Smooth muscle cell (in vitro differentiated cells): ENCODE measurements at regions not wholly inside any gene's neighbourhood (a gene's known extent, or its start where the extent isn't known, plus 50 kb on each side); places are given as distances from the start of the nearest gene placed in this dataset.

Source experiments
- DNase-seq: peaks from one replicate; lab custom pipeline; 2025; ENCODE audit not compliant: unreplicated experiment; lab: John Stamatoyannopoulos, UW
- H2AFZ ChIP-seq: fragments of 200-600 bp; sonication (generic); 2 replicates; pipeline ENCODE4 v1.6.0; 2016; ENCODE audit warnings: antibody characterized with exemption, low read depth, mild to moderate bottlenecking
- H3F3A ChIP-seq: fragments of 200-600 bp; sonication (generic); 2 replicates; pipeline ENCODE4 v1.6.0; 2017; ENCODE audit warnings: antibody characterized with exemption, low read depth
- H3K27ac ChIP-seq: fragments of 200-600 bp; sonication (generic); 2 replicates; pipeline ENCODE4 v1.5.1; 2016; ENCODE audit warnings: low read depth, mild to moderate bottlenecking
- H3K27me3 ChIP-seq: fragments of 200-600 bp; sonication (generic); 2 replicates; pipeline ENCODE4 v1.6.1; 2016; ENCODE audit warnings: low read depth, mild to moderate bottlenecking
- H3K36me3 ChIP-seq: fragments of 200-600 bp; sonication (generic); 2 replicates; pipeline ENCODE4 v1.5.1; 2016; ENCODE audit warnings: low read depth
- H3K4me1 ChIP-seq: fragments of 200-600 bp; sonication (generic); 2 replicates; pipeline ENCODE4 v1.5.1; 2016; ENCODE audit warnings: low read depth
- H3K4me2 ChIP-seq: fragments of 200-600 bp; sonication (generic); 2 replicates; pipeline ENCODE4 v1.6.0; 2016; ENCODE audit warnings: mild to moderate bottlenecking
- H3K4me3 ChIP-seq: fragments of 200-600 bp; sonication (generic); 2 replicates; pipeline ENCODE4 v1.5.1; 2016; ENCODE audit warnings: mild to moderate bottlenecking
- H3K79me2 ChIP-seq: fragments of 200-600 bp; sonication (generic); 2 replicates; pipeline ENCODE4 v1.6.0; 2016; ENCODE audit warnings: low read depth, mild to moderate bottlenecking
- H3K9ac ChIP-seq: fragments of 200-600 bp; sonication (generic); 2 replicates; pipeline ENCODE4 v1.6.0; 2016; ENCODE audit warnings: low read depth
- H3K9me3 ChIP-seq: fragments of 200-600 bp; sonication (generic); replicated peaks from 2 replicates; pipeline ENCODE4 v1.5.1; 2016; ENCODE audit warnings: low read depth
- H4K20me1 ChIP-seq: fragments of 200-600 bp; sonication (generic); 2 replicates; pipeline ENCODE4 v1.6.0; 2016; ENCODE audit warnings: low read depth
- WGBS: methylation state at CpG from one replicate; pipeline ENCODE4 v1.1.7; 2016; ENCODE audit warnings: low lambda C conversion rate; 5-methylcytosine and 5-hydroxymethylcytosine counted together
- TF ChIP-seq, protein P1 (sequence below): fragments of 200-600 bp; sonication (generic); IDR thresholded peaks from 2 replicates; pipeline ENCODE4 v1.5.1; 2017; ENCODE audit warnings: borderline replicate concordance, mild to moderate bottlenecking, antibody characterized with exemption; ENCODE audit not compliant: insufficient read depth, poor library complexity, severe bottlenecking

DNA sequence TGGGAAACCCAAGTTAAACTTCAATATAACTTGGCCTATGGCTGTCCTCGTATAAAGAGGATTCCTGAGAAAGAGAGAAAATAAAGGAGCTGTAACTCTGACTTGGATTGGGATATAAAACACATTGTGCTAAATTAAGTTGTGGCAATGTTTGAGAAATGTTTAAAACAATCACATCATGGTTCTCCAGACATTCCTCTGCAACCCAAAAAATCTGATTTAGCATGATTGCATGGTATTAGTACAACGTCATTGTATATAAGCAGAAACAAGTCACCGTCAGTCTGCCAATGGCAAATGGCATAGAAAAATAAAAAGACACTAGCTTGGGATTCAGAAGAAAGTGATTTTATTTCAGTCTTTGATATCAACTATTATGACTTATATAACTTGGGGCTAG lies 140.2 kb upstream of the FAM83B start:
- H3K9me3 ChIP-seq: no peaks in the 10 kb centered on the region
- H2AFZ ChIP-seq: no peak overlapping the region
- no peak overlapping the region for H3K4me3 ChIP-seq
- no peaks in the 10 kb centered on the region for H3K27me3 ChIP-seq
- no peaks in the 10 kb centered on the region for H3K79me2 ChIP-seq
- no peak overlapping the region for H3K9ac ChIP-seq
- H3K36me3 ChIP-seq: no peaks in the 10 kb centered on the region
- no peaks in the 10 kb centered on the region for H3K4me1 ChIP-seq
- H3K27ac ChIP-seq: no peak overlapping the region
- no peak overlapping the region for H3K4me2 ChIP-seq
- TF ChIP-seq, protein P1, sequence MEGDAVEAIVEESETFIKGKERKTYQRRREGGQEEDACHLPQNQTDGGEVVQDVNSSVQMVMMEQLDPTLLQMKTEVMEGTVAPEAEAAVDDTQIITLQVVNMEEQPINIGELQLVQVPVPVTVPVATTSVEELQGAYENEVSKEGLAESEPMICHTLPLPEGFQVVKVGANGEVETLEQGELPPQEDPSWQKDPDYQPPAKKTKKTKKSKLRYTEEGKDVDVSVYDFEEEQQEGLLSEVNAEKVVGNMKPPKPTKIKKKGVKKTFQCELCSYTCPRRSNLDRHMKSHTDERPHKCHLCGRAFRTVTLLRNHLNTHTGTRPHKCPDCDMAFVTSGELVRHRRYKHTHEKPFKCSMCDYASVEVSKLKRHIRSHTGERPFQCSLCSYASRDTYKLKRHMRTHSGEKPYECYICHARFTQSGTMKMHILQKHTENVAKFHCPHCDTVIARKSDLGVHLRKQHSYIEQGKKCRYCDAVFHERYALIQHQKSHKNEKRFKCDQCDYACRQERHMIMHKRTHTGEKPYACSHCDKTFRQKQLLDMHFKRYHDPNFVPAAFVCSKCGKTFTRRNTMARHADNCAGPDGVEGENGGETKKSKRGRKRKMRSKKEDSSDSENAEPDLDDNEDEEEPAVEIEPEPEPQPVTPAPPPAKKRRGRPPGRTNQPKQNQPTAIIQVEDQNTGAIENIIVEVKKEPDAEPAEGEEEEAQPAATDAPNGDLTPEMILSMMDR: no peak
- WGBS: 60% methylated on average over 3 of the region's 3 CpGs
- H3F3A ChIP-seq: no peaks in the 10 kb centered on the region
- DNase-seq: no peak
- no peaks in the 10 kb centered on the region for H4K20me1 ChIP-seq

DNA sequence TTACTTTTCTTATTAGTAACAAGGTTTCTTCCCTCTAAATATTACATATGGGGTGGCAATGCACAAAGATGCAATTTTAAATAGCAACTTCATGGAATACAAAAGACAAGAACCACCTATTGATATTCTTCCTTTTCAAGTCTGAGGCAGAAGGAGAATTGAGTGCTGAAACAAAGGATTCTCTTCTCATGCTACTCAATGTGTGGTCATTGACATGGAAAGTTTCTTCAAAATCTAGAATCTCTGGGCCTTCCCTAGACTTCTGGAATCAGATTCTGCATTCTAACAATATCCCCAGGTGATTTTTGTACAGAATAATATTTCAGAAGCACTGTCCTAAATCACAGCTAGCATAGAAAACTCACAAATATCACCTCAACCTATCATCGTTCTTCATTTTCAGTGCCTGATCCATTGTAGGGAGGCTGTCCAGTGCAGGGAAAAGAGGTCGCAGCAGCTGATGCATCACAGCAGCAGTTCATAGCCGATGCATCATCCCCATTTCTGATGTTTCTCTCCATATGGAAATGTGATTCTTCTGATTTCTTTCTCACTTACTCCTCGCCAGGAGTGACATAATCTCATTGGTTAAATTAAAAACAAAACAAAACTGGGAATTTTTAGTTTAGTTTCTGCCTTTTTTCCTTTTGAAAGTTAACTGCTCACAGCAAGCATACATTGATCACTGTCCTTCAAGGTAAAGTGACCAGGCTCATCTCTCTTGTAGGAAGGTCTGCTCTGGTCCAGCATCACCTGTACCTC lies 139.5 kb upstream of the FAM83B start:
- Histone ChIP-seq H4K20me1 (no peaks in the 10 kb centered on the region), H3K4me2 (no peak overlapping the region), H3K27me3 (no peaks in the 10 kb centered on the region), H3K79me2 (no peaks in the 10 kb centered on the region), H3K27ac (no peak overlapping the region), H2AFZ (no peak overlapping the region), H3K36me3 (no peaks in the 10 kb centered on the region), H3K4me3 (no peak overlapping the region), H3K9me3 (no peaks in the 10 kb centered on the region), H3K4me1 (no peaks in the 10 kb centered on the region), H3K9ac (no peak overlapping the region), H3F3A (no peaks in the 10 kb centered on the region)
- no peak for DNase-seq
- 95% methylated on average over 4 of the region's 4 CpGs for WGBS
- TF ChIP-seq, protein P1: no peak

DNA sequence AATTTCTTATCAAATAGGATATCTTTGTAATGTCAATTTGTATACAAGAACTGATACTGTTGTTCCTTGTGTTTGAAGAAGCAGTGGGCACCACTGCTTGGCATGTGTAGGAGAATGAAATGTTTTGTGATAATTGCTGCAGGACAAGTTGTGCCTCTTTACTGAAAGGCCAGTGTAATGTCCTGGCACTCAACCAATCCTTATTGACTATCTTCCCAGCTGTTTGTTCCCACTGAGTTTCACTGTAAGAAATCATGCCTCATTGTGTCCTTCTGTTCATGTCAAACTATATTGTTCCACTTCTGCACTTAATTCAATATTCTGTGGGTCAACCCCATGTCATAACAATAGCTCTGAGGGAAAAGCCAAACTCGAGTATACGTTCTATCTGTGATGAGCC lies 136.1 kb upstream of the FAM83B start:
- Histone ChIP-seq H3F3A (no peaks in the 10 kb centered on the region), H3K36me3 (no peaks in the 10 kb centered on the region), H2AFZ (no peak overlapping the region), H3K4me3 (no peak overlapping the region), H3K27me3 (no peaks in the 10 kb centered on the region), H4K20me1 (no peaks in the 10 kb centered on the region), H3K4me1 (no peaks in the 10 kb centered on the region), H3K79me2 (no peaks in the 10 kb centered on the region), H3K4me2 (no peak overlapping the region), H3K9me3 (no peaks in the 10 kb centered on the region), H3K9ac (no peak overlapping the region), H3K27ac (no peak overlapping the region)
- DNase-seq: no peak
- TF ChIP-seq, protein P1: no peak
- WGBS: 87% methylated on average over 2 of the region's 2 CpGs

DNA sequence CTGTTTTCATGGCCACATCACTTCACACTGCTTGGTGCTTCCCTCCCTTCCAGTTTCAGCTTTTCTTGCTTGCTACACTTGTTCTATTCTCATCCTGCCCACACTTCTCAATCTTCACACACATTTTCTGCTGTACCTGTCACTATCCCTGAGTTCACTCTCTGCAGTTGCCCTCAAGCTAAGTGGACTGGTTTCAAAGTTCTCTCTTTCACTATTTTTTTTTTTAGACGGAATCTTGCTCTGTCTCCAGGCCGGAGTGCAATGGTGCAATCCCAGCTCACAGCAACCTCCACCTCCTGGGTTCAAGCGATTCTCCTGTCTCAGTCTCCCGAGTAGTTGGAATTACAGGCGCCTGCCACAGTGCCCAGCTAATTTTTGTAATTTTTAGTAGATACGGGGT lies 130.6 kb upstream of the FAM83B start:
- Histone ChIP-seq H3K27me3 (no peaks in the 10 kb centered on the region), H3K4me2 (no peak overlapping the region), H2AFZ (no peak overlapping the region), H3K79me2 (no peaks in the 10 kb centered on the region), H4K20me1 (no peaks in the 10 kb centered on the region), H3K4me1 (peaks cover 26% of the 10 kb centered on the region), H3K9ac (no peak overlapping the region), H3K27ac (no peak overlapping the region), H3K36me3 (no peaks in the 10 kb centered on the region), H3K4me3 (no peak overlapping the region), H3F3A (no peaks in the 10 kb centered on the region), H3K9me3 (no peaks in the 10 kb centered on the region)
- TF ChIP-seq, protein P1: no peak
- 91% methylated on average over 6 of the region's 6 CpGs for WGBS
- no peak for DNase-seq
